ENCODE measurements at regions not wholly inside any gene's neighbourhood (a gene's known extent, or its start where the extent isn't known, plus 50 kb on each side); places are given as distances from the start of the nearest gene placed in this dataset.
"Not testable (repeated sequence)": the region's sequence is repeated elsewhere in the genome, so short reads cannot be mapped to it uniquely, and the experiment has no call there.

- FAIRE-seq (no peak), DNase-seq (ENCODE audit: low spot score) (peak; percentile 25)
Observed at GRCh38 chr9:25773805-25774204, 95.6 kb upstream of the TUSC1 start.

- no peak for DNase-seq (ENCODE audit: low spot score)
- FAIRE-seq = no peak
Observed at GRCh38 chr9:25755951-25756350, 77.7 kb upstream of the TUSC1 start.

GRCh38 chr9:25752398-25752797 is 74.2 kb upstream of the TUSC1 start:
- DNase-seq (ENCODE audit: low spot score) = no peak
- no peak for FAIRE-seq

GRCh38 chr9:25742256-25742655 is 64.0 kb upstream of the TUSC1 start:
- DNase-seq (ENCODE audit: low spot score) (no peak), FAIRE-seq (no peak)

- FAIRE-seq (peak; percentile 48), DNase-seq (ENCODE audit: low spot score) (no peak)
Observed at GRCh38 chr9:25733336-25733982, 55.2 kb upstream of the TUSC1 start.

GRCh38 chr9:25731895-25732794 is 53.9 kb upstream of the TUSC1 start:
- not testable (repeated sequence) for FAIRE-seq; DNase-seq (ENCODE audit: low spot score)

Data from RCC 7860 (cell line).